H9 (cell line): ENCODE measurements at regions not wholly inside any gene's neighbourhood (a gene's known extent, or its start where the extent isn't known, plus 50 kb on each side); places are given as distances from the start of the nearest gene placed in this dataset.

Experiments
- DNase-seq: peaks from one replicate; pipeline ENCODE4 v3.0.0-alpha.2; 2017
- H2AFZ ChIP-seq: one replicate; pipeline ENCODE4 v1.6.1; 2013; ENCODE audit warnings: mild to moderate bottlenecking, low read length, control low read depth, moderate library complexity
- H2AK5ac ChIP-seq: 2 replicates; pipeline ENCODE4 v1.6.1; 2013; ENCODE audit warnings: low read length, control low read depth, mixed read lengths; ENCODE audit not compliant: insufficient read length
- H2BK120ac ChIP-seq: one replicate; pipeline ENCODE4 v1.6.1; 2013; ENCODE audit warnings: low read depth, mild to moderate bottlenecking, low read length, control low read depth, inconsistent platforms; ENCODE audit not compliant: poor library complexity, severe bottlenecking
- H2BK12ac ChIP-seq: 2 replicates; pipeline ENCODE4 v1.6.1; 2013; ENCODE audit warnings: low read length, control low read depth, mixed read lengths, low read depth; ENCODE audit not compliant: insufficient read length
- H2BK15ac ChIP-seq: 2 replicates; pipeline ENCODE4 v1.6.1; 2013; ENCODE audit warnings: low read depth, low read length, control low read depth
- H2BK20ac ChIP-seq: one replicate; pipeline ENCODE4 v1.6.1; 2013; ENCODE audit warnings: low read depth, mild to moderate bottlenecking, low read length, control low read depth, inconsistent platforms; ENCODE audit not compliant: poor library complexity, severe bottlenecking
- H2BK5ac ChIP-seq: 2 replicates; pipeline ENCODE4 v1.6.1; 2013; ENCODE audit warnings: low read length, control low read depth, mixed read lengths; ENCODE audit not compliant: insufficient read length
- H3K14ac ChIP-seq: 2 replicates; pipeline ENCODE4 v1.6.1; 2013; ENCODE audit warnings: low read length, control low read depth; ENCODE audit not compliant: insufficient read depth
- H3K18ac ChIP-seq: 2 replicates; pipeline ENCODE4 v1.6.1; 2013; ENCODE audit warnings: low read depth, mild to moderate bottlenecking, mixed read lengths, low read length, control low read depth; ENCODE audit not compliant: insufficient read length
- H3K23ac ChIP-seq: 2 replicates; pipeline ENCODE4 v1.6.1; 2013; ENCODE audit warnings: low read length, control low read depth, mixed read lengths, low read depth; ENCODE audit not compliant: insufficient read length
- H3K23me2 ChIP-seq: 2 replicates; pipeline ENCODE4 v1.6.1; 2013; ENCODE audit warnings: low read depth, mild to moderate bottlenecking, mixed read lengths, low read length, control low read depth; ENCODE audit not compliant: insufficient read length, poor library complexity, severe bottlenecking
- H3K27ac ChIP-seq: 2 replicates; pipeline ENCODE4 v1.5.1; 2013; ENCODE audit warnings: low read length, control low read depth, mixed read lengths, low read depth; ENCODE audit not compliant: insufficient read length
- H3K27me3 ChIP-seq: 2 replicates; pipeline ENCODE4 v1.6.1; 2013; ENCODE audit warnings: low read length, control low read depth, inconsistent platforms; ENCODE audit not compliant: insufficient read depth
- H3K4ac ChIP-seq: 2 replicates; pipeline ENCODE4 v1.6.1; 2013; ENCODE audit warnings: low read depth, mild to moderate bottlenecking, control low read depth, inconsistent platforms, low read length, moderate library complexity
- H3K4me1 ChIP-seq: 2 replicates; pipeline ENCODE4 v1.6.1; 2013; ENCODE audit warnings: low read length, control low read depth, inconsistent platforms; ENCODE audit not compliant: insufficient read depth
- H3K4me2 ChIP-seq: 2 replicates; pipeline ENCODE4 v1.6.1; 2013; ENCODE audit warnings: low read length, control low read depth, mixed read lengths; ENCODE audit not compliant: insufficient read length, insufficient read depth
- H3K56ac ChIP-seq: 2 replicates; pipeline ENCODE4 v1.6.1; 2013; ENCODE audit warnings: low read depth, mild to moderate bottlenecking, mixed read lengths, low read length, control low read depth; ENCODE audit not compliant: insufficient read length
- H3K79me1 ChIP-seq: 2 replicates; pipeline ENCODE4 v1.6.1; 2013; ENCODE audit warnings: low read depth, mild to moderate bottlenecking, moderate library complexity, low read length, control low read depth, inconsistent platforms; ENCODE audit not compliant: insufficient read depth, poor library complexity, severe bottlenecking
- H3K79me2 ChIP-seq: 2 replicates; pipeline ENCODE4 v1.6.1; 2013; ENCODE audit warnings: low read length, control low read depth, inconsistent platforms; ENCODE audit not compliant: insufficient read depth
- H3K9ac ChIP-seq: 2 replicates; pipeline ENCODE4 v1.6.1; 2013; ENCODE audit warnings: low read length, control low read depth, mixed read lengths; ENCODE audit not compliant: insufficient read length; ENCODE audit errors: extremely low read depth
- H3K9me3 ChIP-seq: one replicate; pipeline ENCODE4 v1.6.1; 2013; ENCODE audit warnings: low read depth, low read length, inconsistent platforms; ENCODE audit not compliant: control insufficient read depth
- H3T11ph ChIP-seq: one replicate; pipeline ENCODE4 v1.6.1; 2013; ENCODE audit warnings: mild to moderate bottlenecking, low read length, control low read depth, inconsistent platforms
- H4K20me1 ChIP-seq: one replicate; pipeline ENCODE4 v1.6.1; 2013; ENCODE audit not compliant: control insufficient read depth, insufficient read length, insufficient read depth
- H4K5ac ChIP-seq: 2 replicates; pipeline ENCODE4 v1.6.1; 2013; ENCODE audit warnings: low read depth, mild to moderate bottlenecking, mixed read lengths, low read length, control low read depth; ENCODE audit not compliant: insufficient read length
- H4K8ac ChIP-seq: replicated peaks from 2 replicates; pipeline ENCODE4 v1.6.1; 2013; ENCODE audit warnings: low read length, control low read depth, mixed read lengths, low read depth; ENCODE audit not compliant: insufficient read length
- H4K91ac ChIP-seq: 2 replicates; pipeline ENCODE4 v1.6.1; 2013; ENCODE audit warnings: low read depth, mild to moderate bottlenecking, moderate library complexity, mixed read lengths, low read length, control low read depth; ENCODE audit not compliant: insufficient read length
- H3K27ac Mint-ChIP-seq, 3 experiments: 2 replicates in 2 of 3; 3 replicates in 1 of 3; pipeline ENCODE4 v1.8.0; 2020 to 2021; ENCODE audit warnings: mixed read lengths in 3 of 3, mild to moderate bottlenecking in 1 of 3, moderate library complexity in 1 of 3
- H3K27me3 Mint-ChIP-seq: 2 replicates; pipeline ENCODE4 v1.8.0; 2021; ENCODE audit warnings: low read depth, mild to moderate bottlenecking, moderate library complexity, mixed read lengths
- H3K36me3 Mint-ChIP-seq, 3 experiments: 2 replicates in 2 of 3; 3 replicates in 1 of 3; pipeline ENCODE4 v1.8.0; 2020 to 2021; ENCODE audit warnings: low read depth in 3 of 3, mixed read lengths in 3 of 3; ENCODE audit not compliant: insufficient read depth in 1 of 3
- H3K4me1 Mint-ChIP-seq, 2 experiments: 2 replicates each; pipeline ENCODE4 v1.8.0; 2020; ENCODE audit warnings: mixed read lengths in 2 of 2
- H3K4me3 Mint-ChIP-seq, 2 experiments: 2 replicates in 1 of 2; 3 replicates in 1 of 2; pipeline ENCODE4 v1.8.0; 2020 to 2021; ENCODE audit warnings: mild to moderate bottlenecking in 2 of 2, mixed read lengths in 2 of 2, moderate library complexity in 1 of 2
- H3K9me3 Mint-ChIP-seq, 2 experiments: 2 replicates in 1 of 2; 3 replicates in 1 of 2; pipeline ENCODE4 v1.8.0; 2020; ENCODE audit warnings: mild to moderate bottlenecking in 2 of 2, mixed read lengths in 2 of 2, moderate library complexity in 1 of 2
- CTCF ChIP-seq: fragments of 200-600 bp; sonication (generic); conservative IDR thresholded peaks from 3 replicates; pipeline ENCODE4 v1.8.0; 2021; ENCODE audit warnings: antibody characterized with exemption, mild to moderate bottlenecking
- WGBS: extraction: QIAGEN DNeasy Blood & Tissue Kit; methylation state at CpG from one replicate; pipeline ENCODE4 v1.1.7; 2013; ENCODE audit warnings: missing lambda C conversion rate, low lambda C conversion rate, mixed read lengths; ENCODE audit not compliant: insufficient read length; ENCODE audit errors: extremely low coverage; 5-methylcytosine and 5-hydroxymethylcytosine counted together

- Mint-ChIP-seq H3K4me1 (peaks cover 52 to 67% of the 10 kb centered on the region in 2 experiments), H3K36me3 (peaks cover 13 to 37% (median 24%) of the 10 kb centered on the region in 3 experiments), H3K27me3 (no peaks in the 10 kb centered on the region; the same call in 1 of the 2 replicates), H3K27ac (no peak overlapping the region; a peak in 1 of 7 replicates), H3K4me3 (no peak overlapping the region), H3K9me3 (peaks cover 3 to 17% of the 10 kb centered on the region in 2 experiments; a peak in 4 of 5 replicates)
- no CpG with 5 or more reads among the region's 5 CpGs for WGBS
- Histone ChIP-seq H3K23me2 (no peaks in the 10 kb centered on the region), H3K27ac (no peak overlapping the region), H2BK12ac (no peak overlapping the region), H2BK120ac (no peak overlapping the region), H3K56ac (no peak overlapping the region), H3K9me3 (no peaks in the 10 kb centered on the region), H3K4ac (no peak overlapping the region), H3K79me1 (no peaks in the 10 kb centered on the region), H2AK5ac (no peak overlapping the region), H4K8ac (no peak overlapping the region), H3K9ac (no peak overlapping the region), H2BK15ac (no peak overlapping the region), H3K14ac (no peak overlapping the region), H2BK5ac (no peak overlapping the region), H2AFZ (no peak overlapping the region), H4K91ac (no peak overlapping the region), H2BK20ac (no peak overlapping the region), H3K18ac (no peak overlapping the region), H3K23ac (no peak overlapping the region), H4K20me1 (no peaks in the 10 kb centered on the region), H4K5ac (no peak overlapping the region), H3K79me2 (no peaks in the 10 kb centered on the region), H3T11ph (no peak overlapping the region), H3K27me3 (no peaks in the 10 kb centered on the region), H3K4me1 (peaks cover 6% of the 10 kb centered on the region; the same call in 1 of the 2 replicates), H3K4me2 (no peak overlapping the region)
- no peak for TF ChIP-seq CTCF
- DNase-seq: no peak
Observed at GRCh38 chr10:16192337-16192736, 244.5 kb upstream of the PTER start.
